Osteoblast (primary cell): ENCODE measurements at regions not wholly inside any gene's neighbourhood (a gene's known extent, or its start where the extent isn't known, plus 50 kb on each side); places are given as distances from the start of the nearest gene placed in this dataset.

Experiments used
- DNase-seq: peaks from one replicate; pipeline ENCODE4 v3.0.0; 2011; ENCODE audit warnings: low spot score, mixed read lengths; ENCODE audit not compliant: insufficient read length; ENCODE audit errors: missing footprints
- H2AFZ ChIP-seq: 2 replicates; pipeline ENCODE4 v1.6.0; 2011; ENCODE audit warnings: mild to moderate bottlenecking, low read length
- H3K27ac ChIP-seq: 2 replicates; pipeline ENCODE4 v1.5.1; 2011; ENCODE audit warnings: mild to moderate bottlenecking, low read depth, low read length, moderate library complexity
- H3K27me3 ChIP-seq: 2 replicates; pipeline ENCODE4 v1.6.0; 2012; ENCODE audit warnings: mild to moderate bottlenecking, control low read depth, inconsistent platforms, low read length, moderate library complexity; ENCODE audit not compliant: insufficient read depth
- H3K36me3 ChIP-seq: 2 replicates; pipeline ENCODE4 v1.5.1; 2011; ENCODE audit warnings: mild to moderate bottlenecking, low read length, control low read depth, moderate library complexity; ENCODE audit not compliant: insufficient read depth
- H3K4me1 ChIP-seq: 2 replicates; pipeline ENCODE4 v1.5.1; 2011; ENCODE audit warnings: mild to moderate bottlenecking, low read length, control low read depth, moderate library complexity; ENCODE audit not compliant: insufficient read depth
- H3K4me2 ChIP-seq: 2 replicates; pipeline ENCODE4 v1.6.0; 2011; ENCODE audit warnings: mild to moderate bottlenecking, low read length; ENCODE audit not compliant: insufficient read depth
- H3K4me3 ChIP-seq: fragments of 200-600 bp; sonication (generic); 3 replicates; pipeline ENCODE4 v1.5.1; 2012; ENCODE audit warnings: mild to moderate bottlenecking, low read length, inconsistent platforms; ENCODE audit not compliant: insufficient read depth
- H3K79me2 ChIP-seq: 2 replicates; pipeline ENCODE4 v1.6.0; 2012; ENCODE audit warnings: mild to moderate bottlenecking, low read length, control low read depth, inconsistent platforms; ENCODE audit not compliant: insufficient read depth
- H3K9me3 ChIP-seq: 2 replicates; pipeline ENCODE4 v1.5.1; 2011; ENCODE audit warnings: low read depth, low read length, control low read depth
- H4K20me1 ChIP-seq: 2 replicates; pipeline ENCODE4 v1.6.0; 2012; ENCODE audit warnings: mild to moderate bottlenecking, low read length, control low read depth; ENCODE audit not compliant: insufficient read depth
- TF ChIP-seq, protein P1 (sequence below): IDR thresholded peaks from 2 replicates; pipeline ENCODE4 v1.5.1; 2011; ENCODE audit warnings: mild to moderate bottlenecking, low read depth, low read length, moderate library complexity; ENCODE audit errors: extremely low read depth

DNA sequence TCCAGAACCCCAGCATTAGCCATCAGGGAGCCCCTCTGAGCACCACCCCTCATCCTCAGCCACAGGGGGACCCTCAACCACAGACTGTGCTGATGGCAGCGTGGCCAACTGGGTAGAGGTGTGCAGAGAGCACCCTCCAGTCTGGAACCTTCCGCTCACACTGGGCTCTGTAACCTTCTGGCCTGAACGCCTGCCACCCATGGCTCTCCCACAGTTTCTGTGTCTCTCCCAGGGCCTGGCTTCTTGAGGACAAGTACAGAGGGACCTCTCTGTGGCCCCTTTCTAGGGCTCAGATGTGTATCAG lies 503.0 kb upstream of the MGMT start:
- no peak overlapping the region for H3K27ac ChIP-seq
- TF ChIP-seq, protein P1, sequence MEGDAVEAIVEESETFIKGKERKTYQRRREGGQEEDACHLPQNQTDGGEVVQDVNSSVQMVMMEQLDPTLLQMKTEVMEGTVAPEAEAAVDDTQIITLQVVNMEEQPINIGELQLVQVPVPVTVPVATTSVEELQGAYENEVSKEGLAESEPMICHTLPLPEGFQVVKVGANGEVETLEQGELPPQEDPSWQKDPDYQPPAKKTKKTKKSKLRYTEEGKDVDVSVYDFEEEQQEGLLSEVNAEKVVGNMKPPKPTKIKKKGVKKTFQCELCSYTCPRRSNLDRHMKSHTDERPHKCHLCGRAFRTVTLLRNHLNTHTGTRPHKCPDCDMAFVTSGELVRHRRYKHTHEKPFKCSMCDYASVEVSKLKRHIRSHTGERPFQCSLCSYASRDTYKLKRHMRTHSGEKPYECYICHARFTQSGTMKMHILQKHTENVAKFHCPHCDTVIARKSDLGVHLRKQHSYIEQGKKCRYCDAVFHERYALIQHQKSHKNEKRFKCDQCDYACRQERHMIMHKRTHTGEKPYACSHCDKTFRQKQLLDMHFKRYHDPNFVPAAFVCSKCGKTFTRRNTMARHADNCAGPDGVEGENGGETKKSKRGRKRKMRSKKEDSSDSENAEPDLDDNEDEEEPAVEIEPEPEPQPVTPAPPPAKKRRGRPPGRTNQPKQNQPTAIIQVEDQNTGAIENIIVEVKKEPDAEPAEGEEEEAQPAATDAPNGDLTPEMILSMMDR: no peak
- H2AFZ ChIP-seq: no peak overlapping the region
- no peaks in the 10 kb centered on the region for H3K27me3 ChIP-seq
- H3K4me3 ChIP-seq: no peak overlapping the region
- H3K9me3 ChIP-seq: no peaks in the 10 kb centered on the region
- no peaks in the 10 kb centered on the region for H3K36me3 ChIP-seq
- H3K4me1 ChIP-seq: no peaks in the 10 kb centered on the region
- H4K20me1 ChIP-seq: no peaks in the 10 kb centered on the region
- no peaks in the 10 kb centered on the region for H3K79me2 ChIP-seq
- no peak overlapping the region for H3K4me2 ChIP-seq
- DNase-seq: no peak

DNA sequence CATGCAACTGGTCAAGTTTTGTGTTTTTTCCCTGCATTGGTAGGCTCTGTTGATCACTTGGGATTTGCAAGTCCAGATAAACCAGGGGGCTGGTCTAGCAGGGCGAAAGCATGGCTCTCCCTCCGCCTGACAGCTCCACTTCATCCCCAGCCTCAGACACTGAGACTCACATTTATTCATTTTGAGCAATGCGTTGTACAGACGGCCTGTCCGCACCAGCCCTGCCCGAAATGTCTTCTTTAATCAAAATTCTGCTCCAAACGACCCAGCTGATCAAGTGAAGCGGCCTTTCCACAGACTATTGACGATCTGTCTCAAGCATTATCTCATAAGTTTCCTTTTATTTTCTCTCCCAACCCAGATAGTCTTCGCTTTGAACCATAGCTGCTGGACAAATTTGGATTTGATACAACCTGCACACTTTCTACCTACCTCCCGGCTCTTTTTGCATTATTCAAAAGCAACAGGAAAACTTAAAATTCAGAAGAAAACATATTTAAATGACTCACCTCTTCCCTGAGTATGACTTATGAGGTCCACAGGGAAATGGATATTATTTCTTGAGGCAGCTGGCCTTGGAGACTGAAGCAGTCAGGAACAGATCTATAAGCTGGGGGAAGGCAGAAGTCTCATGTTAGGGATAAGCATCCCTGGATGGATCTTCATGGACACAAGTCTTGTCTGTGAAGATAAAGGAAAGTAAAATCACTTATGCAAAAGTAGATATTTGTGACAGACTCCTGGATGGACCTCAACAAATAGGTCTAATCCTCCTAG lies 498.9 kb upstream of the MGMT start:
- no peaks in the 10 kb centered on the region for H3K27me3 ChIP-seq
- no peak overlapping the region for H2AFZ ChIP-seq
- H3K4me1 ChIP-seq: no peaks in the 10 kb centered on the region
- H3K4me2 ChIP-seq: no peak overlapping the region
- no peak overlapping the region for H3K27ac ChIP-seq
- no peak for DNase-seq
- no peaks in the 10 kb centered on the region for H3K9me3 ChIP-seq
- H3K36me3 ChIP-seq: no peaks in the 10 kb centered on the region
- no peak overlapping the region for H3K4me3 ChIP-seq
- TF ChIP-seq, protein P1: no peak
- no peaks in the 10 kb centered on the region for H4K20me1 ChIP-seq
- H3K79me2 ChIP-seq: no peaks in the 10 kb centered on the region

DNA sequence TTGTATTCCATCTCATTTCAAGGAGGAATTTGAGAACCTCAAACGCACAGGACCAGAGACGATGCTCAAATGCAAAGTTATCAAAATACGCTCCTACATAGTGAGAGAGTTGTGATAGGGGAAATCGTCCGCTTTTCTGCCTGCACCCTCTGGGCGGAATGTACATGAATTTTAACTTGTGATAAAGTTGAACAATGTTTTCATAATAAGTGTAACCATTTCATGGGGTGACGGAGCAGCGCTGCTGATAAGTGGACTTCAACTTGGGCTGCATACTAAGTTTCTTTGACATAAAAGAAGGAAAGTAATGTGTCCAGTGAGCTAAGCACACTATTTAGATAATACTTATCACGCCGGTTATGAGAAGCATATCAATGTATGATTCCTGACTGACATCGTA lies 497.5 kb upstream of the MGMT start:
- no peaks in the 10 kb centered on the region for H3K27me3 ChIP-seq
- no peak overlapping the region for H3K4me2 ChIP-seq
- no peak overlapping the region for H3K4me3 ChIP-seq
- DNase-seq: no peak
- no peaks in the 10 kb centered on the region for H3K9me3 ChIP-seq
- H3K27ac ChIP-seq: no peak overlapping the region
- H2AFZ ChIP-seq: no peak overlapping the region
- no peaks in the 10 kb centered on the region for H3K79me2 ChIP-seq
- TF ChIP-seq, protein P1: no peak
- H4K20me1 ChIP-seq: no peaks in the 10 kb centered on the region
- H3K4me1 ChIP-seq: no peaks in the 10 kb centered on the region
- H3K36me3 ChIP-seq: no peaks in the 10 kb centered on the region

DNA sequence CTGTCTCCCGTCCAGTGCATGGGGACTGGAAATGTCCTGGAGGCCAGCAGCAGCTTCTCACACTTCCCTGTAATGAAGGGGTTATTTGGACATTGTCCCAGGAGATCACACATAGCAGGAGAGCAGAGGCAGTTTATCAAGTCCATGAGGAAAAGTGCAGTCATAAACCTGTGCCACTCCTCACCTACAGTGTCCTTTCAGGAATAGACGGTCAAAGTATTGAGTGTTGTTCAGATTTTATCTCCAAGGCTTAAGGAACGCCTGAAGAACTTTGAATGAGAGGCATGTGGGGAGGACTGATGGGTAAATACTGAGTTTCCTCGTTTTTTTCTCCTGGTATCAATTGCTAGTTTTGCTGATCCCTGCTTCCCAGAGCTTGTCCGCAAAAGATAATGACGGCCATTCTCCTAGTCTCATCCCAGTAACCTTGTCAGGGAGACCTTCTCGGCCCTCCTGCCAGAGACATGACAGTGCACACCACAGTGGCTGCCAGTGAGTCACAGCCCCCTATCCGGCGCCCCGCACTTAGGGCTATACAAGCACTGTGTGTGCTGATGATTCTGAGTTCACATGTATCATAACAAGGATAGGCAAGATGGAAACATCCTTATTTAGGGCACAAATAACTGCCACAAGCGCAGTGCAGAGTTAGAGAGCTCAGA lies 495.5 kb upstream of the MGMT start:
- H2AFZ ChIP-seq: no peak overlapping the region
- no peaks in the 10 kb centered on the region for H3K36me3 ChIP-seq
- H3K4me1 ChIP-seq: no peaks in the 10 kb centered on the region
- no peaks in the 10 kb centered on the region for H3K79me2 ChIP-seq
- DNase-seq: no peak
- TF ChIP-seq, protein P1: no peak
- H3K4me2 ChIP-seq: no peak overlapping the region
- no peak overlapping the region for H3K27ac ChIP-seq
- no peaks in the 10 kb centered on the region for H3K27me3 ChIP-seq
- no peaks in the 10 kb centered on the region for H4K20me1 ChIP-seq
- no peaks in the 10 kb centered on the region for H3K9me3 ChIP-seq
- no peak overlapping the region for H3K4me3 ChIP-seq
